ENCODE measurements at regions not wholly inside any gene's neighbourhood (a gene's known extent, or its start where the extent isn't known, plus 50 kb on each side); places are given as distances from the start of the nearest gene placed in this dataset.

GRCh38 chr3:117165176-117165575 is 455.6 kb downstream of the TUSC7 start:
- no peak overlapping the region for H3K27ac ChIP-seq
- no peak for TF ChIP-seq CTCF (IDR thresholded peaks at IDR 0.05)
- no peak overlapping the region for H3K4me3 ChIP-seq
- no peak for DNase-seq (ENCODE audit: low spot score)

GRCh38 chr3:117165601-117166051 is 456.0 kb downstream of the TUSC7 start:
- H3K4me3 ChIP-seq = no peak overlapping the region
- TF ChIP-seq CTCF (IDR thresholded peaks at IDR 0.05) = no peak
- DNase-seq (ENCODE audit: low spot score) = no peak
- H3K27ac ChIP-seq = no peak overlapping the region

GRCh38 chr3:117168896-117169295 is 459.3 kb downstream of the TUSC7 start:
- no peak for DNase-seq (ENCODE audit: low spot score)
- no peak overlapping the region for H3K4me3 ChIP-seq
- TF ChIP-seq CTCF (IDR thresholded peaks at IDR 0.05) = no peak
- no peak overlapping the region for H3K27ac ChIP-seq

- Histone ChIP-seq H3K27ac (no peak overlapping the region), H3K4me3 (no peak overlapping the region)
- no peak for TF ChIP-seq CTCF (IDR thresholded peaks at IDR 0.05)
- DNase-seq (ENCODE audit: low spot score) = no peak
Measured at GRCh38 chr3:117170094-117170493, 460.5 kb downstream of the TUSC7 start.

GRCh38 chr3:117171124-117171523 is 461.5 kb downstream of the TUSC7 start:
- TF ChIP-seq CTCF (IDR thresholded peaks at IDR 0.05) = no peak
- no peak overlapping the region for H3K27ac ChIP-seq
- DNase-seq (ENCODE audit: low spot score) = no peak
- H3K4me3 ChIP-seq = no peak overlapping the region

- no peak overlapping the region for H3K27ac ChIP-seq
- no peak overlapping the region for H3K4me3 ChIP-seq
- TF ChIP-seq CTCF (IDR thresholded peaks at IDR 0.05) = no peak
- DNase-seq (ENCODE audit: low spot score) = no peak
Measured at GRCh38 chr3:117172426-117172825, 462.8 kb downstream of the TUSC7 start.

GRCh38 chr3:117181222-117181621 is 471.6 kb downstream of the TUSC7 start:
- Histone ChIP-seq H3K4me3 (no peak overlapping the region), H3K27ac (no peak overlapping the region)
- DNase-seq (ENCODE audit: low spot score) = no peak
- TF ChIP-seq CTCF (IDR thresholded peaks at IDR 0.05) = no peak

All from coronary artery (tissue), 2 donors.